ENCODE measurements at regions not wholly inside any gene's neighbourhood (a gene's known extent, or its start where the extent isn't known, plus 50 kb on each side); places are given as distances from the start of the nearest gene placed in this dataset.
"Not testable (repeated sequence)": the region's sequence is repeated elsewhere in the genome, so short reads cannot be mapped to it uniquely, and the experiment has no call there.

DNA sequence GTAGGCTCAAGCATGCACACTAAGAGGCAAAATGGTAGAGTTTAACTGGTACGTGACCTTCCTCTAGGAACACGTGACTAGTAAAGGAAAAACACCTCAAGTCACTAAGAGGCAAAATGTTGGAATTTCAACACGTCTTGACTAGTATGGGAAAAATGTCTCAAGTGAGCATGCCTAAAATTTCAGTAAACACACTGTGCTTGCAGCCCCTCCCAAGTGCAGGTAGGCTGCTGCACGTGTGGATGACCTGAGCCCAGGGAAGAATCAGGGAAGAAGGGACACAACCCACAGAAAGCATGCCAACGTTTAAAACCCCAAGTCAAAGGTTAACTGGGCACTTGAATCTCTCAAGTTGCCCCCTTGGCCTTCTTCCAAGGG lies 162.2 kb downstream of the TENT5A start:
- DNase-seq (ENCODE audit: low spot score) (no peak), ATAC-seq (ENCODE audit: low FRiP score) (no peak)
- TF ChIP-seq, protein P1, sequence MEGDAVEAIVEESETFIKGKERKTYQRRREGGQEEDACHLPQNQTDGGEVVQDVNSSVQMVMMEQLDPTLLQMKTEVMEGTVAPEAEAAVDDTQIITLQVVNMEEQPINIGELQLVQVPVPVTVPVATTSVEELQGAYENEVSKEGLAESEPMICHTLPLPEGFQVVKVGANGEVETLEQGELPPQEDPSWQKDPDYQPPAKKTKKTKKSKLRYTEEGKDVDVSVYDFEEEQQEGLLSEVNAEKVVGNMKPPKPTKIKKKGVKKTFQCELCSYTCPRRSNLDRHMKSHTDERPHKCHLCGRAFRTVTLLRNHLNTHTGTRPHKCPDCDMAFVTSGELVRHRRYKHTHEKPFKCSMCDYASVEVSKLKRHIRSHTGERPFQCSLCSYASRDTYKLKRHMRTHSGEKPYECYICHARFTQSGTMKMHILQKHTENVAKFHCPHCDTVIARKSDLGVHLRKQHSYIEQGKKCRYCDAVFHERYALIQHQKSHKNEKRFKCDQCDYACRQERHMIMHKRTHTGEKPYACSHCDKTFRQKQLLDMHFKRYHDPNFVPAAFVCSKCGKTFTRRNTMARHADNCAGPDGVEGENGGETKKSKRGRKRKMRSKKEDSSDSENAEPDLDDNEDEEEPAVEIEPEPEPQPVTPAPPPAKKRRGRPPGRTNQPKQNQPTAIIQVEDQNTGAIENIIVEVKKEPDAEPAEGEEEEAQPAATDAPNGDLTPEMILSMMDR (IDR thresholded peaks at IDR 0.05): no peak

DNA sequence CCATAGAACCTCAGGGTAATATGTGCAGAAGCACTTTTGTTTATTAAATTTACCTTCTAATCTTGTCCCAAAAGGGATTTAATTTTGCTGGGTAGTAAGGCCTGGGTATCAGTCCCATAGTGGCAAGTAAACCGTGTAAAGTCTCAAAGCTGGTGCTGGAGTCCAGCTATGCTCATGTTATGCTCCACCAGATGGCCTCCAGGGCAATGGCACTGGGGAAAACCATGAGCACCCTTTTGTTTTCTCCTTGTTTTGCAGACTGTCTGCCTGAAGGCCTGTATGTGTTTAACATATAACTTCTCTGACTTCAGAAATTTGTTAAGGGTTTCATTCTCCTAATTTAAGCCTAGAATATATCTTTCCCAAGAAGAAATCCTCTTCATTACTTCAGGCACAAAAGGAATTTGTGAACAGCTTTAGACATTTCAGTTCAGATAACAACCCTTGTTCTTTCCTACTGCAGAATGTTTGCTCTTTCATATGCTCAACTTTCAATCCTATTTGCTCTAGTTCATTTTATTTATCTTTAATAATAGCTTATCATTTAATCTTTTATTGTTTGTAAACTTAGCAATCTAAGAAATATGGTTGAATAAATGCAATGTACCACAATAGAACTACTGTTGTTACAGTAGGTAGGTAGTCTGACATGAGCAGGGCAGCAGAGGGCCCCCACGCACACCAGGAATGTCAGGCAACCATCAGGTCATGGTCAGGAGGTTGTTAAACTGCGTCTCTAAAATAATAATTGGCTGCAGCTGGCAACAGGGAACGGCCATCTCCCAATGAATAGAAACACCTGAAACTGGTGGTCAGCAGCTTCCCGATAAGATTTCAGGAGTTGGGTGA lies 162.8 kb downstream of the TENT5A start:
- ATAC-seq (ENCODE audit: low FRiP score): no peak
- no peak for DNase-seq (ENCODE audit: low spot score)
- TF ChIP-seq, protein P1 (IDR thresholded peaks at IDR 0.05): no peak

DNA sequence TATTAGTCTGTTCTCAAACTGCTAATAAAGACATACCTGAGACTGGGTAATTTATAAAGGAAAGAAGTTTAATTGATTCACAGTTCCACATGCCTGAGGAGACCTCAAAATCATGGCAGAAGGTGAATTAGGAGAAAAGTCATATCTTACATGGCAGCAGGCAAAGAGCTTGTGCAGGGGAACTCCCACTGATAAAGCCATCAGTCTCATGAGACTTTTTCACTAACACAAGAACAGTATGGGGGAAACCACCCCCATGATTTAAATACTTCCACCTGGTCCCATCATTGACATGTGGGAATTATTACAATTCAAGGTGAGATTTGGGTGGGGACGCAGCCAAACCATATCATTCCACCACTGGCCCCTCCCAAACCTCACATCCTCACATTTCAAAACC lies 166.8 kb downstream of the TENT5A start:
- ATAC-seq (ENCODE audit: low FRiP score); DNase-seq (ENCODE audit: low spot score): not testable (repeated sequence)

DNA sequence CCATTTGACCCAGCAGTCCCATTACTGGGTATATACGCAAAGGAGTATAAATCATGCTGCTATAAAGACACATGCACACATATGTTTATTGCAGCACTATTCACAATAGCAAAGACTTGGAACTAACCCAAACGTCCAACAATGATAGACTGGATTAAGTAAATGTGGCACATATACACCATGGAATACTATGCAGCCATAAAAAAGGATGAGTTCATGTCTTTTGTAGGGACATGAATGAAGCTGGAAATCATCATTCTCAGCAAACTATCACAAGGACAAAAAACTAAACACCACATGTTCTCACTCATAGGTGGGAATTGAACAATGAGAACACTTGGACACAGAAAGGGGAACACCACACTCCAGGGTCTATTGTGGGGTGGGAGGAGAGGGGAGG lies 168.3 kb downstream of the TENT5A start:
- not testable (repeated sequence) for ATAC-seq (ENCODE audit: low FRiP score); DNase-seq (ENCODE audit: low spot score)

DNA sequence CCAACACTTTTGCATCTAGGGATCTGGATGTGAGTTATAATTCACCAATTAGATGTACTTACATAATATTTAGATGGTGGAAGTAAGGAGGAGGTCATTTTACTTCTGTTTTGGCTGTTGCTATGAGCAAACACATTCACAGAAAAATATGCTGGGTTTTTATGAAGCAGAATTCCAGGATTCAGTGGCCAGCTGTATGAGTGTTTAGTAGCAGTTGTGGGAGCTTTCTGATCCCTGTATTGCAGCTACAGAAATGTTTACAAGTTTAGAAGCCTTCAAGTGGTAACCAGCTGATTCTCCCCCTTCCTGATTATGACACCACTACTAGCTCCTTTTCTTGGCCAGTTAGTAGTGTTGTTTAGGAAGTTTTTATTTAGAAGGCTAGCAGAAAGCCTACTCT lies 177.0 kb downstream of the TENT5A start:
- TF ChIP-seq, protein P1 (IDR thresholded peaks at IDR 0.05): no peak
- ATAC-seq (ENCODE audit: low FRiP score): no peak
- DNase-seq (ENCODE audit: low spot score): no peak

DNA sequence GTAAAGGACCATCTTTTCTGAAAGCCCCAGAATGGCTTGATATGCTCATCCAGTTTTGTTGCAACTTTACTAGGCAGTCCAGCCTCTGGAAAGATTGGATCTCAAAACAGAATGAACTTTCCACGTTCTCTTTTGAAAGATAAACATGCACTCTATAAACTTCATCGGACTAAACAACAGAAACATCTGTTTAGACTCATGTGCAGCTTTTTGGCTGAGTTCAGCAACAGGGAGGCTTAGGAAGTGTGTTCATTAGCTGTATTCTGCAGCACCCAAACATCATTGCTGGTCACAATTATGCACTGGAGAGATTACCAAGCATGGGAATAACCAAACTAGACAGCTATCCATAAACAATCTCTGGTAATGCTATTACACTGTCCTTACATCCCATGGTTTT lies 180.5 kb downstream of the TENT5A start:
- TF ChIP-seq, protein P1 (IDR thresholded peaks at IDR 0.05): no peak
- ATAC-seq (ENCODE audit: low FRiP score) (no peak), DNase-seq (ENCODE audit: low spot score) (no peak)

DNA sequence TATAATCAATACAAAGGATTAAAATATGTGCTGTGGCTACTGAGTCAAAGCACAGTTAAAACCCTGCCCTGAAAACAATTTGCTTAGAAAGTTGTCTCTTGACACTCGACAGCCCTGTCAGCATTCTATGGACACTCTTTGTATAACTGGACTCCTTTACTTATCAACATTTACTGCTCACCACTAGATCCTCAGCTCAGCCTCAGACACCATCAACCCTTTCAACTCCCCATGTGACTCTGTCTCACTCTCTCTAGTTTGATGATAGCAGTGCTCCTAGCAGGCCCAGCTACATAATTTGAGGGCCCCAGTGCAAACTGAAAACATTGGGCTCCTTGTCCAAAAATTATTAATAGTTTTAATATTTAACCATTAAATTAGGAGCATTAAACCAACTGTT lies 181.8 kb downstream of the TENT5A start:
- DNase-seq (ENCODE audit: low spot score): no peak
- ATAC-seq (ENCODE audit: low FRiP score): no peak

DNA sequence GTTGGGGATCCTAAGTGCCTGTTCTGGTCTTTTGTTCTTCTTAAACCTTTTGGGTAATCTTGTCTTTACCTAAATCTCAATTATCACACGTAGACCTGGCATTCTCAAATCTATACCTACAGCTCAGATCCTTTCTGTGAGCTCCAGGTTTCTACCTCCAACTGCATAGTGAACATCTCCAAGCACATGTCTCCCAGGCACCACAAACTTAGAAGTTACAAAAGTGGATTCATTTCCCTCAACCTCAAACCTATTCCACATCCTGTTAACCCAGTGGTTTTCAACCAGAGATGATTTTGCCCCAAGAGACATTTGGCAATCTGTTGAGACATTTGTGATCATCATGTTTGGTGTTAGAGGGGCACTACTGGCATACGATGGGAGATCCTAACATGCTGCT lies 183.5 kb downstream of the TENT5A start:
- ATAC-seq (ENCODE audit: low FRiP score) (no peak), DNase-seq (ENCODE audit: low spot score) (no peak)
- TF ChIP-seq, protein P1 (IDR thresholded peaks at IDR 0.05): no peak

More for the DNA sequence above, 181.8 kb downstream of the TENT5A start:
- TF ChIP-seq, protein P1 (IDR thresholded peaks at IDR 0.05): no peak
